H1 (cell line): ENCODE measurements at regions not wholly inside any gene's neighbourhood (a gene's known extent, or its start where the extent isn't known, plus 50 kb on each side); places are given as distances from the start of the nearest gene placed in this dataset.

Experiments
- CTCF ChIA-PET: fragments of 300-600 bp; sonication (Branson Sonifier 250); formaldehyde crosslinking; loops from one replicate; lab custom pipeline; 2021; ENCODE audit not compliant: partially characterized antibody; lab: Charles Lee
- POLR2A ChIA-PET: fragments of 300-600 bp; sonication (Branson Sonifier 250); formaldehyde crosslinking; loops from one replicate; lab custom pipeline; 2021; ENCODE audit warnings: inconsistent platforms; ENCODE audit not compliant: partially characterized antibody; lab: Charles Lee
- DNase-seq, 2 experiments: peaks; one replicate each; pipeline versions ENCODE4 v3.0.0 to v3.0.0-alpha.2; 2010 to 2022; ENCODE audit warnings: low spot score in 2 of 2, low read depth in 1 of 2, mixed read lengths in 1 of 2
- FAIRE-seq: peaks from 2 replicates; lab custom pipeline; 2011; peaks lifted over from hg19 to GRCh38; lab: Jason Lieb, UNC
- H2AFZ ChIP-seq: 2 replicates; pipeline ENCODE4 v1.8.1; 2012; ENCODE audit warnings: low read length, inconsistent platforms
- H2AK5ac ChIP-seq: 2 replicates; pipeline ENCODE4 v1.6.1; 2013; ENCODE audit warnings: low read depth, low read length
- H2BK120ac ChIP-seq: replicated peaks from 2 replicates; pipeline ENCODE3; 2013; ENCODE audit warnings: low read depth, low read length, inconsistent platforms
- H2BK12ac ChIP-seq: 2 replicates; pipeline ENCODE4 v1.6.1; 2013; ENCODE audit warnings: low read depth, low read length
- H2BK15ac ChIP-seq: 2 replicates; pipeline ENCODE4 v1.6.1; 2013; ENCODE audit warnings: low read length
- H2BK20ac ChIP-seq: 2 replicates; pipeline ENCODE4 v1.6.1; 2013; ENCODE audit warnings: low read length
- H2BK5ac ChIP-seq: 2 replicates; pipeline ENCODE4 v1.6.1; 2013; ENCODE audit warnings: low read depth, low read length
- H3K14ac ChIP-seq: 2 replicates; pipeline ENCODE4 v1.6.1; 2013; ENCODE audit warnings: inconsistent platforms; ENCODE audit not compliant: insufficient read length
- H3K18ac ChIP-seq: 2 replicates; pipeline ENCODE4 v1.6.1; 2013; ENCODE audit warnings: low read length; ENCODE audit errors: extremely low read depth
- H3K23ac ChIP-seq: 2 replicates; pipeline ENCODE4 v1.6.1; 2013; ENCODE audit warnings: inconsistent platforms; ENCODE audit not compliant: insufficient read length
- H3K23me2 ChIP-seq: 2 replicates; pipeline ENCODE4 v1.6.1; 2013; ENCODE audit warnings: low read depth, low read length
- H3K27ac ChIP-seq: 2 replicates; pipeline ENCODE4 v1.6.1; 2011; ENCODE audit warnings: low read depth, low read length, inconsistent platforms
- H3K27me3 ChIP-seq, 4 experiments: replicated peaks in 1 of 4; 1 replicate in 1 of 4; 2 replicates in 3 of 4; pipeline versions ENCODE4 v1.6.1 to v1.8.1; 2011 to 2013; ENCODE audit warnings: low read length in 3 of 4, mild to moderate bottlenecking in 3 of 4, inconsistent platforms in 2 of 4, mixed read lengths in 2 of 4, moderate library complexity in 1 of 4; ENCODE audit not compliant: control insufficient read depth in 3 of 4, insufficient read depth in 3 of 4; ENCODE audit errors: extremely low read depth in 1 of 4
- H3K36me3 ChIP-seq, 4 experiments: 2 replicates each; pipeline versions ENCODE4 v1.6.1 to v1.8.1; 2011 to 2013; ENCODE audit warnings: mild to moderate bottlenecking in 4 of 4, low read length in 3 of 4, moderate library complexity in 2 of 4, control low read depth in 1 of 4, inconsistent platforms in 1 of 4; ENCODE audit not compliant: insufficient read depth in 4 of 4, control insufficient read depth in 2 of 4
- H3K4ac ChIP-seq: replicated peaks from 2 replicates; pipeline ENCODE3; 2013; ENCODE audit warnings: low read length, low read depth, mixed read lengths, inconsistent platforms; ENCODE audit not compliant: insufficient read length
- H3K4me1 ChIP-seq, 4 experiments: replicated peaks in 1 of 4; 1 replicate in 1 of 4; 2 replicates in 3 of 4; pipeline versions ENCODE4 v1.6.1 to v1.8.1; 2011 to 2013; ENCODE audit warnings: low read length in 3 of 4, inconsistent platforms in 2 of 4, mixed read lengths in 1 of 4; ENCODE audit not compliant: insufficient read depth in 4 of 4, control insufficient read depth in 3 of 4
- H3K4me2 ChIP-seq, 2 experiments: 2 replicates each; pipeline versions ENCODE4 v1.6.1 to v1.8.1; 2011 to 2013; ENCODE audit warnings: low read depth in 2 of 2, low read length in 2 of 2, control low read depth in 1 of 2, inconsistent platforms in 1 of 2, mild to moderate bottlenecking in 1 of 2; ENCODE audit not compliant: insufficient read depth in 1 of 2
- H3K4me3 ChIP-seq, 4 experiments: fragments of 200-600, 300-600 bp in 1 of 4; sonication (generic), shearing (Covaris generic), sonication (Bioruptor Twin) in 1 of 4; 2 replicates each; pipeline versions ENCODE4 v1.5.1 to v1.8.1; 2011 to 2016; ENCODE audit warnings: low read length in 4 of 4, low read depth in 3 of 4, control low read depth in 2 of 4, inconsistent platforms in 2 of 4, mild to moderate bottlenecking in 2 of 4, mixed read lengths in 1 of 4, moderate library complexity in 1 of 4; ENCODE audit not compliant: insufficient read depth in 2 of 4; ENCODE audit errors: extremely low read depth in 1 of 4
- H3K56ac ChIP-seq: replicated peaks from 2 replicates; pipeline ENCODE3; 2013; ENCODE audit warnings: low read depth, mild to moderate bottlenecking, mixed read lengths, low read length, inconsistent platforms; ENCODE audit not compliant: insufficient read length
- H3K79me1 ChIP-seq: 2 replicates; pipeline ENCODE4 v1.6.1; 2013; ENCODE audit warnings: low read depth, low read length, control low read depth
- H3K79me2 ChIP-seq, 2 experiments: 2 replicates each; pipeline versions ENCODE4 v1.6.1 to v1.8.1; 2012 to 2013; ENCODE audit warnings: low read length in 2 of 2, mild to moderate bottlenecking in 2 of 2, inconsistent platforms in 1 of 2; ENCODE audit not compliant: insufficient read depth in 2 of 2, control insufficient read depth in 1 of 2
- H3K9ac ChIP-seq, 4 experiments: replicated peaks in 1 of 4; 1 replicate in 1 of 4; 2 replicates in 3 of 4; pipeline versions ENCODE4 v1.6.1 to v1.8.1; 2011 to 2013; ENCODE audit warnings: low read depth in 3 of 4, low read length in 3 of 4, control low read depth in 2 of 4, mild to moderate bottlenecking in 2 of 4, moderate library complexity in 2 of 4, inconsistent platforms in 1 of 4; ENCODE audit errors: extremely low read depth in 1 of 4
- H3K9me3 ChIP-seq, 2 experiments: 2 replicates each; pipeline versions ENCODE4 v1.6.1 to v1.8.1; 2012 to 2013; ENCODE audit warnings: mild to moderate bottlenecking in 2 of 2, moderate library complexity in 2 of 2, control low read depth in 1 of 2, inconsistent platforms in 1 of 2, low read depth in 1 of 2, low read length in 1 of 2, mixed read lengths in 1 of 2; ENCODE audit not compliant: insufficient read depth in 2 of 2
- H4K20me1 ChIP-seq, 2 experiments: replicated peaks in 1 of 2; 2 replicates each; pipeline versions ENCODE3 to v1.8.1; 2011 to 2013; ENCODE audit warnings: inconsistent platforms in 2 of 2, low read length in 2 of 2, mild to moderate bottlenecking in 1 of 2; ENCODE audit not compliant: insufficient read depth in 2 of 2, control insufficient read depth in 1 of 2
- H4K5ac ChIP-seq: 2 replicates; pipeline ENCODE4 v1.6.1; 2013; ENCODE audit warnings: low read length, low read depth, mixed read lengths, inconsistent platforms; ENCODE audit not compliant: insufficient read length
- H4K8ac ChIP-seq: 2 replicates; pipeline ENCODE4 v1.8.0; 2013; ENCODE audit warnings: mild to moderate bottlenecking, moderate library complexity, low read length, inconsistent platforms; ENCODE audit not compliant: insufficient read depth; ENCODE audit errors: extremely low read depth
- H4K91ac ChIP-seq: replicated peaks from 2 replicates; pipeline ENCODE3; 2013; ENCODE audit warnings: low read length, mixed read lengths, inconsistent platforms; ENCODE audit not compliant: insufficient read length
- GTF2F1 ChIP-seq: IDR thresholded peaks from 2 replicates; pipeline ENCODE4 v1.6.1; 2012; ENCODE audit warnings: low read depth, low read length, improper control_type of control experiment, borderline replicate concordance
- KDM4A ChIP-seq: IDR thresholded peaks from one replicate; pipeline ENCODE4 v1.7.1; 2012; ENCODE audit warnings: low read depth, mild to moderate bottlenecking, moderate library complexity, low read length, inconsistent platforms; ENCODE audit not compliant: severe bottlenecking
- WGBS, 2 experiments: shearing (Covaris generic) in 1 of 2; methylation state at CpG; one replicate each; pipeline versions ENCODE4 v1.1.6 to v1.1.7; 2013 to 2015; ENCODE audit warnings: low lambda C conversion rate in 2 of 2, mixed read lengths in 2 of 2, inconsistent platforms in 1 of 2, low coverage in 1 of 2, missing lambda C conversion rate in 1 of 2; ENCODE audit not compliant: insufficient replicate concordance in 2 of 2, insufficient coverage in 1 of 2, insufficient read length in 1 of 2; ENCODE audit errors: extremely low coverage in 1 of 2, missing lambda C conversion rate in 1 of 2; 5-methylcytosine and 5-hydroxymethylcytosine counted together

- Histone ChIP-seq H4K20me1 (no peaks in the 10 kb centered on the region), H3K36me3 (no peaks in the 10 kb centered on the region), H2AFZ (no peak overlapping the region), H3K9me3 (0 out of 4 replicates have a peak, but pooled peaks cover 0 to 3% of the 10 kb centered on the region in 2 experiments), H4K91ac (no peak overlapping the region), H3K4me1 (no peaks in the 10 kb centered on the region), H3K23ac (no peak overlapping the region), H3K18ac (no peak overlapping the region), H2BK20ac (no peak overlapping the region), H3K9ac (no peak overlapping the region), H3K79me2 (no peaks in the 10 kb centered on the region), H3K4ac (no peak overlapping the region), H3K79me1 (no peaks in the 10 kb centered on the region), H3K27ac (no peak overlapping the region), H2BK5ac (no peak overlapping the region), H3K56ac (no peak overlapping the region), H4K5ac (no peak overlapping the region), H3K4me2 (no peak overlapping the region; a peak in 1 of 4 replicates), H4K8ac (no peak overlapping the region), H3K27me3 (no peaks in the 10 kb centered on the region), H3K23me2 (no peaks in the 10 kb centered on the region), H2BK120ac (no peak overlapping the region), H2BK12ac (no peak overlapping the region), H3K14ac (no peak overlapping the region), H2BK15ac (no peak overlapping the region), H3K4me3 (no peak overlapping the region), H2AK5ac (no peak overlapping the region)
- POLR2A ChIA-PET, result no interaction called here
- FAIRE-seq (no peak), DNase-seq (no peak)
- WGBS, 2 experiments, result 94% methylated on average over 6 of the region's 6 CpGs; no CpG with 5 or more reads in 1 of the 2 experiments
- CTCF ChIA-PET, result no interaction called here
- no peak for TF ChIP-seq KDM4A
- TF ChIP-seq GTF2F1, result no peak
Measured at GRCh38 chr2:149871091-149871885, 283.7 kb upstream of the MMADHC start.
